Ureter (tissue), 1 donor: ENCODE measurements at regions not wholly inside any gene's neighbourhood (a gene's known extent, or its start where the extent isn't known, plus 50 kb on each side); places are given as distances from the start of the nearest gene placed in this dataset.

Experiments
- DNase-seq: peaks from one replicate; pipeline ENCODE4 v3.0.0-alpha.2; 2020; ENCODE audit warnings: low spot score
- donor health status: DM: yes; HTN: yes; CAD: no.

GRCh38 chr12:58479401-58479800, 440.9 kb downstream of the LRIG3 start:
- no peak for DNase-seq

GRCh38 chr12:58481811-58482210, 438.5 kb downstream of the LRIG3 start:
- DNase-seq: no peak

GRCh38 chr12:58487255-58487654, 433.0 kb downstream of the LRIG3 start:
- DNase-seq: no peak

- DNase-seq: no peak
Measured at GRCh38 chr12:58487678-58488161, 432.6 kb downstream of the LRIG3 start.

- DNase-seq: no peak
Measured at GRCh38 chr12:58489394-58489793, 430.9 kb downstream of the LRIG3 start.

GRCh38 chr12:58491306-58491705, 429.0 kb downstream of the LRIG3 start:
- no peak for DNase-seq

GRCh38 chr12:58496411-58497190, 423.7 kb downstream of the LRIG3 start:
- no peak for DNase-seq

- DNase-seq: no peak
Measured at GRCh38 chr12:58500399-58500798, 419.9 kb downstream of the LRIG3 start.

- no peak for DNase-seq
Measured at GRCh38 chr12:58502226-58502625, 418.1 kb downstream of the LRIG3 start.

- no peak for DNase-seq
Measured at GRCh38 chr12:58502841-58503240, 417.5 kb downstream of the LRIG3 start.

GRCh38 chr12:58503731-58504130, 416.6 kb downstream of the LRIG3 start:
- no peak for DNase-seq

GRCh38 chr12:58504143-58504938, 416.0 kb downstream of the LRIG3 start:
- DNase-seq: no peak

GRCh38 chr12:58509116-58509885, 411.0 kb downstream of the LRIG3 start:
- DNase-seq: no peak

- DNase-seq: no peak
Measured at GRCh38 chr12:58513301-58513834, 406.9 kb downstream of the LRIG3 start.

- DNase-seq: no peak
Measured at GRCh38 chr12:58513852-58514251, 406.5 kb downstream of the LRIG3 start.

- DNase-seq: no peak
Measured at GRCh38 chr12:58519839-58520238, 400.5 kb downstream of the LRIG3 start.

GRCh38 chr12:58521152-58521551, 399.2 kb downstream of the LRIG3 start:
- no peak for DNase-seq

GRCh38 chr12:58521796-58522195, 398.5 kb downstream of the LRIG3 start:
- DNase-seq: no peak

- DNase-seq: no peak
Measured at GRCh38 chr12:58523360-58523759, 396.9 kb downstream of the LRIG3 start.

- no peak for DNase-seq
Measured at GRCh38 chr12:58528271-58528670, 392.0 kb downstream of the LRIG3 start.

GRCh38 chr12:58529114-58529665, 391.1 kb downstream of the LRIG3 start:
- DNase-seq: no peak
